Activated naive CD4-positive, alpha-beta T cell treated with anti-CD3 and anti-CD28 coated beads, Interleukin-2, amount 50 U/mL, for 72 hours (primary cell): ENCODE measurements at regions not wholly inside any gene's neighbourhood (a gene's known extent, or its start where the extent isn't known, plus 50 kb on each side); places are given as distances from the start of the nearest gene placed in this dataset.
A peak's percentile ranks its signal among the peaks of the same experiment; 100 is the strongest.

Experiments used
- ATAC-seq, 2 donors: fragments of 150-1000 bp; cut with Tn5 transposase; 2 replicates each; pipeline ENCODE4 v1.10.0; 2021; ENCODE audit warnings: mild to moderate bottlenecking in 2 of 2, moderate library complexity in 2 of 2
- DNase-seq, 2 donors: peaks; one replicate each; pipeline ENCODE4 v3.0.0; 2021 to 2022; ENCODE audit warnings: low spot score in 2 of 2
- H3K27ac Mint-ChIP-seq, 2 donors: one replicate each; pipeline ENCODE4 v1.8.0; 2022; ENCODE audit warnings: mild to moderate bottlenecking in 2 of 2, mixed read lengths in 2 of 2
- H3K36me3 Mint-ChIP-seq, 2 donors: one replicate each; pipeline ENCODE4 v1.8.0; 2022; ENCODE audit warnings: mixed read lengths in 2 of 2
- H3K9me3 Mint-ChIP-seq, 2 donors: one replicate each; pipeline ENCODE4 v1.8.0; 2022; ENCODE audit warnings: mixed read lengths in 2 of 2

DNA sequence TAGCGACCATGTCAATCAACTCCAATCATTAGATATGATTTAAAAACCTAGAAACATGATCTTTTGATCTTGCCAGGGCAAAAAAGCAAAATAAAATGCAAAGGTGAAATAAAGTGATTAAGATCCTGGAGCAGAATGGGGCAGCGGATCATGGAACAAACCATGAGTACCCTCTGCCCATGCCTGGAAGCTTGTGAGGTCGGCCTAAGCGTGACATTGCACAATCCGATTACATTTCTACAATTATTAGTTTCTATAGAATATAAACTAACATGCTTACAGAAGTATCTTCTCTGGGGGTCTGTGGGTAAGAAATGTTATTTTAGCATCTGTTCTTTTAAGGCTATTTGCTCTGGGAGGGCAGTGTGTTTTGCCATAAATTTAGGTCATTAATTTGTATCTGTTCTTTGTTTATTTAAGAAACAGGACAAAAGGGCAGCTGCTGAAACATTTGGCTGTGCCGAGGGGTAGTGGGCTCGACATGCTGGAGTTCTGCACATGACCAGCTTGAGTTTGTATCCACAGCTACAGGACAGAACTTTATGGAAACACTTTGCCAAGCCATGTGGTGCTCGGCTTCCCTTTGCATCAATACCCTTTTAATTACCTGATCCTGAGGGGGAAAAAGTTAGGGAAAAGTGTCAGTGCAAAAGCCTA is 55.9 kb downstream of the ZBTB18 start:
- H3K36me3 Mint-ChIP-seq, result no peaks in the 10 kb centered on the region
- DNase-seq, result no peak

DNA sequence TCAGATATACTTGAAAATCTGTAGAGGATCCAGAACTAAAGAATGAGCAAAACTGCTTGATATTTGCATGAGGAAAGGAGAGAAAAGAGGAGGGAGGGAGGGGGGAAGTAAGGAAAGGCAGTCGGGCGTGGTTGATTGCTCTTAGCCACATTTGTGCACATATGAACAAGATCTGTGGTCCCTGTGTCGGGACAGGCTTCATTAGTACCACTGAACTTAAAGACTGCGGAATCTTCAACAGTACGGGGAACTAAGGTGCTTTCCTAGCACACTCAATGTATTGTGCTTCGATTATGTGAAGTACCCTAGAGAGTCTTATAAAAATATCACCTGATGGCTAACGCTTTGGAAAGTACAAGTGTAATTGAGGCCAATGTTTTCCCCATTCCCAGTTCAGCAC is 59.9 kb downstream of the ZBTB18 start:
- ATAC-seq, result no peak

More for the DNA sequence above, 55.9 kb downstream of the ZBTB18 start:
- no peak overlapping the region for H3K27ac Mint-ChIP-seq
- no peaks in the 10 kb centered on the region for H3K9me3 Mint-ChIP-seq
- ATAC-seq, result no peak

DNA sequence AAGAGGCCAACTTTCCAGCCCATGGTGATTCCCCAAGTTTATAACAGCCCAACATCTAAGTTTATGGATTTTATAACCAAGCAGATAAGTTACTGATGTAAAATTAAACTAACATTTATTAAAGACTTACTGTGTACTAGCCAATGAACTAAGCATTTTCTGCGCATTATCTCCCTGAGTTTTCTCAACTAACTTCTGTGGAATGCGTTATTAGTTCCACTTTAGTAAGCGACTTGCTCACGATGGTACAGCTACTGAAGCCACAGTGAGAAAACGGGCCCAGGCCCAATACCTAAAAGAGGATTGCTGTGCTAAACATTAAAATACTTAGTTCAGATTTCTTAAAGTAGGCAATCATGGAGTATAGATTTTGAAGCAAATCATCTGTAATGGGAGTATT is 61.0 kb downstream of the ZBTB18 start:
- no peaks in the 10 kb centered on the region for H3K36me3 Mint-ChIP-seq
- no peak overlapping the region for H3K27ac Mint-ChIP-seq
- H3K9me3 Mint-ChIP-seq, result peaks cover 0 to 5% of the 10 kb centered on the region in 2 donors
- ATAC-seq (no peak), DNase-seq (no peak)

More for the DNA sequence above, 59.9 kb downstream of the ZBTB18 start:
- no peaks in the 10 kb centered on the region for H3K36me3 Mint-ChIP-seq
- no peak for DNase-seq
- no peak overlapping the region for H3K27ac Mint-ChIP-seq
- H3K9me3 Mint-ChIP-seq, result no peaks in the 10 kb centered on the region

GRCh38 chr1:244112636-244113035 is 61.6 kb downstream of the ZBTB18 start:
- H3K36me3 Mint-ChIP-seq, result no peaks in the 10 kb centered on the region
- H3K27ac Mint-ChIP-seq, result no peak overlapping the region
- peaks cover 0 to 5% of the 10 kb centered on the region in 2 donors for H3K9me3 Mint-ChIP-seq
- no peak for DNase-seq
- ATAC-seq, result no peak

DNA sequence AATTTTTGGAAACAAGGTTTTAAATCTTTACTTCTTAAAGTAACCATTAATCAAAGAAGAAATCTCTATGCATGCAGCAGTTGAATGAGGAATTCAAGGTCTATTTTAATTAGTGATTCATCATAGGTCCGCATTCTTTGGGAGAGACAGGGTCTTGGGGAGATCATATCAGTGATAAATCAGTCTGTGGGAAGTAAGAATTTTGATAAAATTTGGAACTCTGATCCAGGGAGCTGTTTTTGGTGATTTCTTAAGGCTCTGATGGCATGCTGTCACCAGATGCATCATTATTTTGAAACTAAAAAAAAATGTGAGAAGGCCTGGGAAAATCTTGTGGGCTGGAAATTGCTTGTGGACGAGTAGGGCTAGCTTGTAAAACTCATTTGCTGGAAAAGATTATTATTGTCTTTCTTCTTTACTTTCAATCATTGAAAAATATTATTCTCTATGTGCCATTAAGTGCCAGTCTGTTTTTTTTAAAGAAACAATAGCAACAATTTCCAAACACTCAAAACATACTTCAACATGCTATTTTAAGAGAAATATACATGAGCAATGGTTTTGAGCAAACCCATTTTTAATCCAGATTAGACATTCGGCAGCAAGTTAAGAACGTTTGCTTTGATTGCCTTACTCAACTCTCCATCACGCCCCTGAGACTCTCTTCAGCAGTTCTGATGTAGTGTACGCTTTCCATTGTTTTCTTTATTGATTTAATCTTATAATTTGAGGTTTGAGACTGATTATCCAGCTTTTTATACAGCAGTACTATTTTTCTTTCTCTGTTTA is 62.6 kb downstream of the ZBTB18 start:
- DNase-seq, result no peak
- no peak for ATAC-seq
- H3K9me3 Mint-ChIP-seq, result peaks cover 0 to 5% of the 10 kb centered on the region in 2 donors
- no peaks in the 10 kb centered on the region for H3K36me3 Mint-ChIP-seq
- no peak overlapping the region for H3K27ac Mint-ChIP-seq

DNA sequence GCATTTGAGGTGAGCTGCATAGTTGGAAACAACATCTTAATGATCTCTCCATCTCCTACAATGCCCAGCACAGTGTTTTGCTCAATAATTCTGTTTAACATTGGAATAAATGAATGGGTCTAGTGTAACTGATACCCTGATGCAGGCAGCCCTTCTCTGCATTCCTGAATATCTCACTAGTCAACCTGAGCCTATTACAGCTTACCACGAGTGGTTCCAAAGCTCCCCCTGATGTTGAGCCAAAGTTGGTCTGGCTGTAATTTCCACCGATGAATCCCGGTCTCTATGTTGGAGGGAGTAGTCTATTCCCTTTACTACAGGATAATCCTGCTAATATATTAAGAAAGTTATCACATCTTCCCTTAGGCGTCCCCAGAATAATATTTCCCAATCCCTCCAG is 63.8 kb downstream of the ZBTB18 start:
- Mint-ChIP-seq H3K36me3 (no peaks in the 10 kb centered on the region), H3K27ac (no peak overlapping the region), H3K9me3 (peaks cover 0 to 5% of the 10 kb centered on the region in 2 donors)
- no peak for DNase-seq
- no peak for ATAC-seq

- DNase-seq (no peak), ATAC-seq (no peak)
- no peaks in the 10 kb centered on the region for H3K36me3 Mint-ChIP-seq
- H3K9me3 Mint-ChIP-seq, result peaks cover 0 to 5% of the 10 kb centered on the region in 2 donors
- H3K27ac Mint-ChIP-seq, result no peak overlapping the region
Measured at GRCh38 chr1:244116946-244117345, 65.9 kb downstream of the ZBTB18 start.

DNA sequence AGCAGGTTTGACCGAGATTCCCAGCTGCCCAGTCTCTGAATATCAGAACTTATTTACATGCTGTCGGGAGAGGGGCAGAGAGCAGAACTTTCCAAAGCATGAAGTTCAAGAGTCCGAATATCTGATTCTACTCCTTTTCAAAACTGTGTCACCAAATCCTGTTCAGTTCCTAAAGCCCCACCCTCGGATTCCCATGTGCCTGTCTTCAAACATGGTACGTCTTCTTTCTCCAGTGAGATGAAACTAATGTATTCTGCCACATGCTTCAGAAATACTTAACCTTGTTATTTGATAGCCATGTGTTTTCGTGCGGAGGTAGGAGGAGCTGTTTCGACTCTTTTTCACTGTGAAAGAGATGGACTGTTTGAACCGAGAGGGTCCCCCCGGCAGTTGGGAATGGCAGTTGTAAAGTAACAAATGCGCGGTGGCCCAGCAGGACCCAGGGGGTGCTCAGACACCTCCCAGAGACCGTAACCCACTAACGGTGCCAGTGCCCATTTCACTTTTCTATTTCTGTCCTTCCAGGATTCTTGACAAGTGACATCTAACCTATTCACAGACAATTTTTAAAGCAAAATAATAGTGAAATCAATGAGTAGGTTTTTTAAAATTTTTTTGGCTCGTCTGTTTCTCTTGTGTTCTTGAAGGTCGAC is 67.2 kb downstream of the ZBTB18 start:
- DNase-seq (no peak), ATAC-seq (no peak)
- Mint-ChIP-seq H3K9me3 (peaks cover 0 to 5% of the 10 kb centered on the region in 2 donors), H3K27ac (no peak overlapping the region), H3K36me3 (no peaks in the 10 kb centered on the region)

DNA sequence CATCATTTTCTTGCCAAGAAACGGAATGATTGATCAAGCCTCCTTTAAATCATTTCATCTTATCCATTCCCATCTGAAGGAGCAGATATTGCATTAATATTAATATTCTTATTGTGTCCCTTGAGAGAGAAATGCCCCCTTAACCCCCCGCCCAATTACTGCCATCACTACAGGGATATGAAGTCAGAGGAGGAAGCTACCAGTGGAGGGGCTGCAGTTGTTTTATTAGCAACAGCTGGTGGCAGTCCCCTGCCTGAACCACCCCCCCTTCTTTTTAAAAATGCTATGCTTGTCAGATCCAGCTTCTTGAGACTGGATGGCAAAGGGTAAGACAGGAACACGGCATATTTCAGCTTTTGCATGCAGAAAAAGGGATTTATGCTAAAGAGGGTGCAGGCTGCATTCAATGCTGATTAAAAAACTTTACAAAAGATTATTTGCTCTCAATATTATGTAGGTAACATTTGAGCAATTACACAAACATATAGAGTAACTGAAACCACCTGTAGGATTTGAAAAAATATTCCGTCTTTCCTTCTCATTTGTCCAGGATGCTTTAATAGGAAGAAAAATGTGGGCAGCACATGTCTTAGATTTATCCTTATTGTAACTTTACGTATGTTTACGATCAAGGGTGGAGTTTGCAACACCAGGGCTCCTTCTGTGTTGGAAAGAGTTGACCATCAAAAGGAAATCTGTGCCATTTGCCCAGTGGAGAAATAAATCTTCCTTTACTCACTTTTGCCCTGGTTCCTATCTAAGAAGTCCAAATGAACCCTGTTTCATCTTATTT is 77.7 kb downstream of the ZBTB18 start:
- H3K27ac Mint-ChIP-seq, result no peak overlapping the region
- no peak for DNase-seq
- H3K36me3 Mint-ChIP-seq, result no peaks in the 10 kb centered on the region
- no peaks in the 10 kb centered on the region for H3K9me3 Mint-ChIP-seq
- no peak for ATAC-seq

DNA sequence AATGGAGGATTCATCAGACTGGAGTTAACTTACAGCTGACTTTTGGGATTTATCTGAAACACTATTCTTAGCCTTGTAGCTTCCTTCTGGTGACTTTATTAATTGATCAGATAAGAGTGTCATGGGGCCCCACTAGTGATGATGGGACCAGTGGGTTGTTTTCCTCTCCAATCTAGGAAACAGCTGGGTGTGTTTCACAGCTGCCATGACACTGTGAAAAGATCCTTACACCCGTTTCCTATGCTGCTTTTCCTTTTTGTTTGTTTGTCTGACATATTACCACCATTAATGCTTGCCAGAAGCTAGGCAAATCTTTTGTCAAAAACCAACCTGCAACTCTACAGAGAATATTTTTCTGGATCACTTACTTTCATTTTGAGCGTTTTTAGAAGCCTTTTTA is 86.2 kb downstream of the ZBTB18 start:
- ATAC-seq, result no peak

GRCh38 chr1:244137725-244138124 is 86.6 kb downstream of the ZBTB18 start:
- H3K27ac Mint-ChIP-seq, result peak overlapping the region in 1 of 2 donors; percentile 52
- DNase-seq (no peak), ATAC-seq (no peak)
- H3K9me3 Mint-ChIP-seq, result no peaks in the 10 kb centered on the region
- no peaks in the 10 kb centered on the region for H3K36me3 Mint-ChIP-seq

More for the DNA sequence above, 86.2 kb downstream of the ZBTB18 start:
- DNase-seq, result no peak
- Mint-ChIP-seq H3K27ac (peak overlapping the region in 1 of 2 donors; percentile 52), H3K36me3 (no peaks in the 10 kb centered on the region), H3K9me3 (no peaks in the 10 kb centered on the region)

GRCh38 chr1:244138399-244138798 is 87.3 kb downstream of the ZBTB18 start:
- Mint-ChIP-seq H3K27ac (no peak overlapping the region), H3K9me3 (no peaks in the 10 kb centered on the region), H3K36me3 (no peaks in the 10 kb centered on the region)
- DNase-seq (no peak), ATAC-seq (no peak)

DNA sequence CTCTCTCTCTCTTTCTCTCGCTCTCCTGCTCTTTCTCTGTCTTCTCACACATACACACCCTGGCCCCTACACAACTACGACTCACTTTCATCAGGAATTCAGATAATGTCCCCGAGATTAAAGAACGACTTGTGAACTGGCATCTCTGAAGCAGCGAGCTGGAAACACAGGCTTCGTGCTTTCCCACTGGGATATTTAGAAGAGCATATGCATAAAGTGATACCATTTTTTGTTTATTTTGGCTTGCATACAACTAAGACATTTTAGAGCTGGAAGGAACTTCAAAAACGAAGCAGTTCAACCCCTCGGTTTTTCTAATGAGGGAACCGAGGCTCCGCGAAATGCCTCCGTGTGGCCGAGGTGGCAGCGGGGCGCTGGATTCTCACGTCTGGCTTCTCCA is 88.6 kb downstream of the ZBTB18 start:
- no peaks in the 10 kb centered on the region for H3K9me3 Mint-ChIP-seq
- no peak overlapping the region for H3K27ac Mint-ChIP-seq
- no peak for DNase-seq
- no peak for ATAC-seq
- H3K36me3 Mint-ChIP-seq, result no peaks in the 10 kb centered on the region

- Mint-ChIP-seq H3K9me3 (no peaks in the 10 kb centered on the region), H3K36me3 (no peaks in the 10 kb centered on the region), H3K27ac (no peak overlapping the region)
- no peak for DNase-seq
- no peak for ATAC-seq
Measured at GRCh38 chr1:244140420-244140819, 89.3 kb downstream of the ZBTB18 start.

GRCh38 chr1:244144053-244144452 is 93.0 kb downstream of the ZBTB18 start:
- DNase-seq, result no peak
- Mint-ChIP-seq H3K27ac (peak overlapping the region in 1 of 2 donors; percentile 47), H3K36me3 (no peaks in the 10 kb centered on the region), H3K9me3 (no peaks in the 10 kb centered on the region)
- peak in 1 of 2 donors; percentile 61 for ATAC-seq

DNA sequence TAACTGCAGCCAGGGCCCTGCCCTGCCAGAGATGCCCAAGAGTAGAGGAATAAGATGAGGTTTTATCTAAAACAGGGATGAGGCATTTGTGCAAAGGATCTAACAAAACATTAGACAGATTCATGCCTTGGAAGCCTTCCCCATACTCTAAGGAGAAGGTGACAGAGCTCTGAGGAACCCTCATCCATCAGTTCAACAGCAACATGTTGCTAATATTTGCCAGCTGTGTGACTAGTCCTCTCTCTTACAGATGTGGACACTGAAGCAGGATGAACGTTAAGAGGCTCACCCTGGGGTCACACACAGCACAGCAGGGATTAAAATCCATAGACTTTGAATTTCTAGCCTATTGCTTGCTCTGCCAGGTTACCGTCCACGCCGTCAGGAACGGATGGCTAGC is 99.0 kb downstream of the ZBTB18 start:
- Mint-ChIP-seq H3K27ac (no peak overlapping the region), H3K36me3 (no peaks in the 10 kb centered on the region), H3K9me3 (no peaks in the 10 kb centered on the region)
- ATAC-seq (no peak), DNase-seq (no peak)

DNA sequence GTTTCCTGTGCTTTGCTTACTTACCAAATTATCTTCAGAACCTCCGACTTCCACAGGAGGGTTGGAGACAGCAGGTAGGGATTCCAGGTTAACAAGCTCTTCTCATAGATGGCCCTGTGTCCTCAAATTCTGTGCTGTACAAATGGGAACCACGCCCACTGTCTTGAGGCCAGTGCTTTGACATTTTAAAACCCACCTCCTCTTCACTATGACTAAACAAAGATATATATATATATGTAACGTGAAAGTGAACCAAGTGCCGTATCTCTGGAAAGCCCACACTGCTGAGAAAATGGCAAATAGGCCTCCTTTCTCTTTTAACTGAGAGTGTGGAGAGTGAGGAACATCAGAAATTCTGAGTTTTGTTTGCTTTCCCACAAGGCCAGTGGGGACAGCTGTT is 99.6 kb downstream of the ZBTB18 start:
- no peaks in the 10 kb centered on the region for H3K36me3 Mint-ChIP-seq

More for the DNA sequence above, 99.6 kb downstream of the ZBTB18 start:
- Mint-ChIP-seq H3K27ac (no peak overlapping the region), H3K9me3 (no peaks in the 10 kb centered on the region)
- DNase-seq (no peak), ATAC-seq (no peak)
